Left renal pelvis (tissue), 4 donors: ENCODE measurements at regions not wholly inside any gene's neighbourhood (a gene's known extent, or its start where the extent isn't known, plus 50 kb on each side); places are given as distances from the start of the nearest gene placed in this dataset.

Experiments used
- DNase-seq, 4 donors: peaks; one replicate each; pipeline ENCODE4 v3.0.0-alpha.2; 2013; ENCODE audit warnings: low read depth in 4 of 4, low spot score in 3 of 4

- DNase-seq, result no peak
Observed at GRCh38 chr18:76771192-76771799, 51.1 kb upstream of the ZNF236 start.

GRCh38 chr18:76767954-76768353 is 54.4 kb upstream of the ZNF236 start:
- no peak for DNase-seq

GRCh38 chr18:76766429-76766828 is 55.9 kb upstream of the ZNF236 start:
- DNase-seq, result no peak

GRCh38 chr18:76765649-76766048 is 56.7 kb upstream of the ZNF236 start:
- no peak for DNase-seq

- DNase-seq, result no peak
Observed at GRCh38 chr18:76764291-76764901, 58.0 kb upstream of the ZNF236 start.

GRCh38 chr18:76759056-76759455 is 63.3 kb upstream of the ZNF236 start:
- no peak for DNase-seq

- no peak for DNase-seq
Observed at GRCh38 chr18:76757925-76758324, 64.4 kb upstream of the ZNF236 start.

GRCh38 chr18:76757335-76757734 is 65.0 kb upstream of the ZNF236 start:
- no peak for DNase-seq

- no peak for DNase-seq
Observed at GRCh38 chr18:76756531-76757253, 65.7 kb upstream of the ZNF236 start.

GRCh38 chr18:76754351-76754750 is 68.0 kb upstream of the ZNF236 start:
- DNase-seq, result no peak

- no peak for DNase-seq
Observed at GRCh38 chr18:76752400-76752799, 70.0 kb upstream of the ZNF236 start.

- DNase-seq, result no peak
Observed at GRCh38 chr18:76750917-76751890, 71.2 kb upstream of the ZNF236 start.

- DNase-seq, result no peak
Observed at GRCh38 chr18:76750269-76750668, 72.1 kb upstream of the ZNF236 start.

GRCh38 chr18:76747676-76748075 is 74.7 kb upstream of the ZNF236 start:
- DNase-seq, result no peak

GRCh38 chr18:76741346-76741745 is 81.0 kb upstream of the ZNF236 start:
- no peak for DNase-seq

- no peak for DNase-seq
Observed at GRCh38 chr18:76736309-76736708, 86.0 kb upstream of the ZNF236 start.

GRCh38 chr18:76730901-76731300 is 91.5 kb upstream of the ZNF236 start:
- DNase-seq, result no peak

- no peak for DNase-seq
Observed at GRCh38 chr18:76727589-76727988, 94.8 kb upstream of the ZNF236 start.

- DNase-seq, result no peak
Observed at GRCh38 chr18:76725445-76725844, 96.9 kb upstream of the ZNF236 start.

GRCh38 chr18:76722224-76723061 is 99.9 kb upstream of the ZNF236 start:
- DNase-seq, result no peak
